ENCODE measurements at regions not wholly inside any gene's neighbourhood (a gene's known extent, or its start where the extent isn't known, plus 50 kb on each side); places are given as distances from the start of the nearest gene placed in this dataset.

DNA sequence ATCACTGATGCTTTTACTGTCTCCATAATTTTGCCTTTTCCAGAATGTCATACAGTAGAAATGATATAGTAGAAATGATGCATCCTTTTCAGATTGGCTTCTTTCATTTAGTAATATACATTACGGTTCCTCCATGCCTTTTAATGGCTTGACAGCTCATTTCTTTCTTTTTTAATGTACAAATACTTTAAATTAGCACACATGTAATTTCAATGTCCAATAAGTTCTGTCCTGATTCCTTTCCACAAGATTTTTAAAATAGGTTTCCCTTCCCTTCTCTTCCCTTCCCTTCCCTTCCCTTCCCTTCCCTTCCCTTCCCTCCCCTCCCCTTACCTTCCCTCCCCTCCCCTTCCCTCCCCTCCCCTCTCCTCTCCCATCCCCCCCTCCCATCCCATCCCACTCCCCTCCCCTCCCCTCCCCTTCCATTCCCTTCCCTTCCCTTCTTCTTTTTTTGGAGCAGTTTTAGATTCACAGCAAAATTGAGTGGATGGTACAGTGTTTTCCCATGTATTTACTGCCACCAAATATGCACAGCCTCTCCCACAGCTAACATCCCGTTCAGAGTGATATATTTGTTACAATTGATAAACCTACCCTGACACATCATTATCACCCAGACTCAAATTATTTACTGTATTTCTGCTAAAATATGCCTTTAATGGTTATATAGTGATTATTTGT lies 398.8 kb downstream of the RNF144B start:
- no peak for DNase-seq

- DNase-seq, result no peak
Observed at GRCh38 chr6:18792866-18793265, 405.7 kb downstream of the RNF144B start.

GRCh38 chr6:18795726-18796125 lies 408.6 kb downstream of the RNF144B start:
- no peak for DNase-seq

DNA sequence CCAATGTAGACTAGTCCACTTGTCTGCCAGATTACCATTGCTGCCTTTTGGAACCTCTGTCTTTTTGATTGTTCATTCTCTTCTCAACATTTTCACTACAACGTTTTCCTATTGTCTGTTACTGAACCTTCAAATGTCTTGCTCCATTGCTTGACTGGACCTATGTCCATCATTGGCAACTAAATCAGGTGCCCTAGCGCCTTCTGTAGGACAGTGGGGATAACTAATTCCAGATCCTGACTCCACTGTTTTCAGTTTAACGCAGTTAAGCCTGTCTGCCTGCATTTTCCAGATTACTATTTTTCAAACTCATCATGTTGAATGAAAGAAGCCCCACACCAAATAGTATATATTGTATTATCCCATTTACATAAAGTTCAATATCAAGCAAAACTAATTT lies 433.6 kb downstream of the RNF144B start:
- DNase-seq, result no peak

DNA sequence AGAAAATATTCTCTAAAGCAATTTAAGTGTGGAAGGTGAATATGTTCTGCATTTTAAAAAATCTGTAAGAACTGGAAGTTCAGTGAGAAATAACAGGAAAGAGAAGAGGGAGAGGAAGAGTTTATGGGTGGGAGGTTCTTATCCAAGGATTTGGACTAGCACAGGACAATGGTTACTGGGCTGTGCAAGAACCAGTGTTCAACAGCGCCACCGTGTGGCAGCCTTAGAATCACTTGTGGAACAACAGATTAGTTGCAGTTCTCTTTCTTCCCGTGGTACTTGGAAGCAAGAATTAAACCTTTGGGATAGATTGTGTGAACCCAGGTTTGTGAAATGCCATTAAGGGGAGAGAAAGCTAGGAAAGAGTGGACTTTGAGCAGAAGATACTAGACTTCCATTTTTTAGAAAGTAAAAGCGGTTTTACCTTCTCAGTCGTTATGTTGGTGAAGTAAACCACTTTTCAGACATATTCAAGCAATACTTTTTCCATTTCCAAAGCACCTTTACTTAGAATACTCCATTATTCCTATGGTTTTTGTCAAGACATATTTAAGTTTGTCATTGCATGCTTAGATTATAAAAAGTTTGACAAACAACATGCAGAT lies 436.7 kb downstream of the RNF144B start:
- peak in 1 of 2 experiments; percentile 1 for DNase-seq

GRCh38 chr6:18829272-18829870 lies 442.2 kb downstream of the RNF144B start:
- DNase-seq, result no peak

- no peak for DNase-seq
Observed at GRCh38 chr6:18835976-18836375, 448.8 kb downstream of the RNF144B start.

DNA sequence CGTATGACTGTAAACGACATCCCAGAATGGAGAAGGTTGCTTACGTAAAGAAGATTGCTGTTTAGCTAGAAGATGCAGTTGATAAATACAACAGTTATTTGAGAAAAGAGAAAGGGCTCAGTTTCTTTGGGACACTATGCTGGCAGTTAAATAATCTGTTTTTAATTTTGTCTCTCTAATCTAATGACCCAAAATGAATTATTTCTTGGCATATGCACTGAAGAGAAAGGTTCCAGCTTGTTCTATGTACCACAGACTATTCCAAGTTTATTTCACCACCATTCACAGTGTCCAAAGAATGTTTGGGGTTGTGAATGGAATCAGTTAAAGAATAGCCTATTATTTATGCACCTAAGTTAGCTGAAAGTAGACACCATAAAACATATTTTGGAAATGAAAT lies 449.9 kb downstream of the RNF144B start:
- peak in 1 of 2 experiments; percentile 16 for DNase-seq

GRCh38 chr6:18842534-18842933 lies 455.4 kb downstream of the RNF144B start:
- peak in 1 of 2 experiments; percentile 28 for DNase-seq

DNA sequence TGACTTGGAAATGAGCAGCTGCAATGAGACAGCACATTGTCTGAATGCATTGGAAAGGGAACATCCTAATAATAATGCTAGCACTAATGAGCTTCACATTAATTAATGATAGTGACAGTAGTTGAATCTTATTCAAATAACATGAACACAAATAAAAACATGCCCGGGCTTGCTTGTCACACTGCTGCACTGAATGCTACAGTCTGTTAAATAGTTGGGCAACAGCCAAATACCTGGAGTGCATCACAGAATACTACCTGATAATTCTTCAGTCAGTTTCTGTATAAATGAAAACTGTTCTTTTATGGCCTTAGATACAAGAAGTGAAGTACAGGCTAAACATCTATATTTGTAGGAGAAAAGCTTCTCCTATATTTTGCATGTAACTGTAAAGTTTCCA lies 458.7 kb downstream of the RNF144B start:
- DNase-seq, result no peak

- DNase-seq, result no peak
Observed at GRCh38 chr6:18846327-18846726, 459.2 kb downstream of the RNF144B start.

DNA sequence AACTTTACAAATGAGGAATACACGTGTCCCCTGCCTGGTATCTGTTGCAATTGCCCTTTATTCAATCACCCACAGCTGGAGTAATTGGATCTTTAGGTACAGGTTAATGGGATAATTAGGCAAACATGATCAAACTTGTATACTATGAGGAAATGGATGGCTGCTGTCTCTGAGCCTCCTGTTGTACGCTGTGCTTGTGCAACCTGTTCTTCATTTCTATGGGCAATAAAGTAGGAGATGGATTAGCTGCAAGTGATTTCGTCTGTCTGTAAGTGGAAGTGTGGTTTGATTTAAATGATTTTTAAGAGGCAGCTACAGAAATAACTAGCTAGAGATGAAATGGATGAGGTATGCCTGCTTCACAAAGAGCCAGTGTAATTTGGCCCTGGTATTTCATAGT lies 474.1 kb downstream of the RNF144B start:
- no peak for DNase-seq

DNA sequence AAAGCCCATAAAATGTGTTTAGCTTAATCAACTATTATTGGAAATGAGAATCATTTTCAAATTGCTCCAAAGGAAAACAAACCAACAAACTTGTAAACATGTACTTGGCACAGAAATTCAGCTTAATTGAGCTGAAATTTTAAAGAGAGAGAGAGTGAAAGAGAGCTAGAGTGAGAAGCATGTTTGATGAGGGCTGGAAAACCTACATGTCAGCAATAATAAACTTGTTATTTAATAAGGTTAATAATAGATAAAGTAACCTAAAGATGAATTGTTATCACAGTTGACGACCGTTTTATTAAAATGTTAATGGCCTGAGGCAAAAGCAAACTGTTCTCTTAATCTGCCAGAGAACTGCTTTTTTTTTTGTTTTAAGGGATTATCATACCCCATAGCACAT lies 496.1 kb downstream of the RNF144B start:
- DNase-seq, result no peak

DNA sequence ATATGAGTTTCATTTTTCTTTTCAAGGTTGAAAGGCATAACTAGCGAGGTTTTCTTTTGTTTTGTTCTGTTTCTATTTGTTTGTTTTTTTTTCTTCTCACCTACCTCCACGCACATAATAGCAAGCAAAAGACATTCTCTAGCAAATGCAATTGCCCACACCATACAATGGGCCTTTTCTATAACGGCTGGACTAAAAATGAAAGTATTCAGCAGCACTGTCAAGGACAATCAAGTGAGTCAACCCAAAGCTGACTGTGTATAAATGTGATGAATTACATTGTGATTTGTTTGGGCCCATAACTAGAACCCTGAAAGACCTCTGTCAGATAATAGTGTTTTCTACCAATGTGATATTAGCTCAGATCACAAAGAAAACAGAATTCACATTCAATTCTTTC lies 496.7 kb downstream of the RNF144B start:
- no peak for DNase-seq

- DNase-seq, result no peak
Observed at GRCh38 chr6:18893540-18894269, 506.6 kb downstream of the RNF144B start.

GRCh38 chr6:18897350-18897749 lies 510.2 kb downstream of the RNF144B start:
- DNase-seq, result no peak

- DNase-seq, result no peak
Observed at GRCh38 chr6:18904681-18905080, 517.5 kb downstream of the RNF144B start.

GRCh38 chr6:18920701-18921100 lies 533.6 kb downstream of the RNF144B start:
- no peak for DNase-seq

DNA sequence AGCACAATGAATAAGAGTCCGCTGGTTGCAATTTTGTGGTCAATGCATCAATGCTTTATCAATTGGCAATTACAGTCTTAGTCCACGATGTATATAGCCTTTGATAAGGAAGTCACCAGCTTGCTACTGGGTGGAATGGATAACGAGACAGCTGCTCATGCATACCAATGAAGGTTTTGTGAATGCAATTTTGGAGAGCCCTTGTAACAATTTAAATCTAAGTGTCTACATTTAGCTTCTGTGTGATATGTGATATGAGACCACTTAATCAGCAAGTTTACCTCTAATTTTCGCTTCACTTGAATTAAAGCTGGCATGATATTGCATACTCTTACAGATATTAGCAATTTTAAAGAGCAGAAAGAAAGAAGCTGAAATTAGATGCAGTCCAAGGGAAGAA lies 543.9 kb downstream of the RNF144B start:
- DNase-seq, result no peak

GRCh38 chr6:18958146-18958545 lies 571.0 kb downstream of the RNF144B start:
- no peak for DNase-seq

- DNase-seq, result no peak
Observed at GRCh38 chr6:18961566-18961965, 574.4 kb downstream of the RNF144B start.

- no peak for DNase-seq
Observed at GRCh38 chr6:18962361-18962905, 575.3 kb downstream of the RNF144B start.

GRCh38 chr6:18963439-18963838 lies 576.3 kb downstream of the RNF144B start:
- no peak for DNase-seq

DNA sequence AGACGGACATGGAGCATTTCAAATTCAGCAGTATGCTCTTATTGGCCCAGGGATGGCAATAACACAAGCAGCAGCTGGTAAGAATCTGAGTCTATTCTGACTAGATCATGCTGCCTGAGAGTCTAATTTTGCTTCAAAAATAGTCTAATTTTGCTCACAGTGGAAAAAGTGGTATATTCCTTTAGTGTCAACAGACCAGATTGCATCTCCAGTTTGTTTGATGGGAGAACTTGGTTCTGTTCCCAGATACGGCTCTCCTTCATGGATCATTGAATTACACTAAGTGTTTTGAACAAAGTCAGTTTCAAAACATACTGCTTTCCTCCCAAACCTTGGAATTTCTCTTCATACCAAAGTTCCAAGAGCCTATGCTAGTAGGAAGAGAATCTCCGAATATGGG lies 586.1 kb downstream of the RNF144B start:
- peak; percentile 74 to 86 for DNase-seq
